GM19025 (cell line): ENCODE measurements at regions not wholly inside any gene's neighbourhood (a gene's known extent, or its start where the extent isn't known, plus 50 kb on each side); places are given as distances from the start of the nearest gene placed in this dataset.

Source experiments
- ATAC-seq: cut with Tn5 transposase; IDR thresholded peaks from one replicate; pipeline ENCODE4 v1.9.1; 2021; ENCODE audit warnings: mild to moderate bottlenecking, low read depth, moderate library complexity; ENCODE audit not compliant: unreplicated experiment

DNA sequence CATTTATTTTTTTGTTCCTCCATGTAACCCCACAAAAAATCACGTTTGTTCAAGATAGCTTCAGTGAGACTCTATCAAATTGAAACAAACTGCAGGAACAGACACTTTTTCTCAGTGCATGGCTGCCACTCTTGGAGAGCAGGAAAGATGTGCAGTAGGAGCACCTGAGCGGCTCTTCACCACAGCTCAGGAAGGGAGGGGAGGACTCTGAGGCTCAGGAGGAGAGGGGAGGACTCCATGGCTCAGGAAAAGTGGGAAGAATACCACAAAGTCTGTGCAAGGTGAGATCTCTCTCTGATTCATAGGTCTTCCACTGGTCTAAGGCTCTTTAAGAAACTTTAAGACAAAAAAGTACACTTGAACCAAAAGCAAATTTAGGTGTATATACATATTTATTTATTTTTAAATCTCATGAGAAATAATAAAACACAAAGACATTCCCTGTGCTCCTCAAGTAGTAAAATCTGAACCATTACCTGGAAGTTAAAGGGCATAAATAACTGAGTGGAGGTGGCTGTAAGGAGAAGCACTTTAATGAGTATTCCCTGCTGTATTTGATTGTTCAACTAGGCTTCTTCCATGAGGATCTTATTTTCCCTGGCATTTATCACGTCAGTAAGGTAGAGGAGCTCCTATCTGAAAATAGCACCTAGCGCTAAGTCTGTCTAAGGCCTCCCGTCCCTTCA, 69.2 kb upstream of the CCN6 start:
- no peak for ATAC-seq

DNA sequence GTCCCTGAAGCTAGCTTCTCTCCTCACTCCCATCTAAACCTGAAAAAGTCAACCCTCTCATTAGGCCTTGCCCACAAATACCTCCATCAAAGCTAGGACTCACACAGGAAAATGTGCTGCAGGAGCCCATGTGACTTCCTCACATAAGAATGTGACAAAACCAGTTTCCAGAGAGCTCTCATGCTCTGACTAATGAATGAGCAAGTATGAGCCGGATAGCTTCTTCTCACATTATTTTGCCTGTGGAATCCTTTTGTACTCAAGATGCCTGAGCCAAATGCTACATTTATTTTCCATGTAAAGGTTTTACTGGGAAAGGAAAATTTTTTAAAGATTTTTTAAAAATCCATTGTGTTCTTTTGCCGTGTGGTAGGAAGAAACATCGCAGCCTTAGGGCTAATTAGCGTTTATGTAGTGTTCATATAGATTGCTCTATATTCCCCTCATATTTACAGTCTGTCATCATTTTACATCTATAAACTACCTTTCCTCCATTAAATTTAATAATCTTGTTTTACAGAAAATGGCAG, 68.6 kb upstream of the CCN6 start:
- ATAC-seq = no peak

DNA sequence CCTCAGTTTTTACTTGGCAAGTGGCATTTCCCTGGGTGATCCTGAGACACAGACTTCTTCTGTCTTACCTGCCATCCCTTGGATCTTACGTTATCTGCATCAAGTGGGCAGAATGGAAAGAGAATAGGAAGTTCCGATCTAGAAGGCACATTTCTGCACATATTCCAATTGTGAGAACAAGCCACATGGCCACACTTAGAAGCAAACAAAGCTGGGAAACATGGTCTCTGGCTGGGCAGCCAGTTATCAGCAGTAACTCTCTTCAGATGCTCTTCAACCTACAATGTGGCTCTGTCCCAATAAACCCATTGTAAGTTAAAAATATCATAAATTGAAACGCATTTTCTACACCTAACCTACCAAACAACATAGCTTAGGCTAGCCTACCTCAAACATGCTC, 67.3 kb upstream of the CCN6 start:
- ATAC-seq = no peak

DNA sequence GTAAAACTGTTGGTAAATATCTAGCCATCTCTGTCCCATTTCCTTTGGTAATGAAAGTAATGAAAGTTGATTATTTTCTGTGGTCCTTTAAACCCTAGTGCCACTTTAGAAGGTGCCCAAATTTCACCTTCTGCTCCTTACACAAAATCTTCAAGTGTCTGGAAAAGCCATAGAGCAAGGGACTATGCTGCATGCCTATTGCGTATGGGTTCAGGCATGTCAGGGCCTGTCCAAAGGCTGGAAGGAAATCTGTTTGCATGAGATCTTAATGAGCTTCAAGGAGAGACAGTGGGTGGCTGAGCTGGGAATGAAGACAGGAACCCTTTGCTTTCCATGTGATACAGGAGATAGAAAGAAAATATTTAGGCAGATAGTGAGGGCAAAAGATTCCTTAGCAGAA, 66.6 kb upstream of the CCN6 start:
- ATAC-seq = no peak

DNA sequence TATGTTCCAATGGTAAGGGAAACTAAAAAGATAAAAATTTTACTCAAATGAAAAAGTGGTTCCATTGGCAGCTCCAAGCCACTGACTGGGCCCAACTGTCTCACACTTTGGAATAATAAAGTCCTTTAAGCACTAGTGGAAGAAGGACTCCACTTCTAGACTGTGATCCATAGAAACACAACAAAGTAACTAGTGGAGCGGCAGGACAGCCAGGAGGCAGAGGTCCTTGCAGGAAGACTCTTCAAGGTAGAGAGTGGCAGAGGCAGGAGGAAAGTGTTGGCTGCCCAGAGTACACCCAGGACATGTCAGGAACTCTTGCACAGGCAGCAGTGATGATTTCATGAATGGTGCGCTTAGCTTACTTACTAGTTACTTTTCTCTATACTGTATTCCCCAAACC, 65.0 kb upstream of the CCN6 start:
- ATAC-seq = no peak

DNA sequence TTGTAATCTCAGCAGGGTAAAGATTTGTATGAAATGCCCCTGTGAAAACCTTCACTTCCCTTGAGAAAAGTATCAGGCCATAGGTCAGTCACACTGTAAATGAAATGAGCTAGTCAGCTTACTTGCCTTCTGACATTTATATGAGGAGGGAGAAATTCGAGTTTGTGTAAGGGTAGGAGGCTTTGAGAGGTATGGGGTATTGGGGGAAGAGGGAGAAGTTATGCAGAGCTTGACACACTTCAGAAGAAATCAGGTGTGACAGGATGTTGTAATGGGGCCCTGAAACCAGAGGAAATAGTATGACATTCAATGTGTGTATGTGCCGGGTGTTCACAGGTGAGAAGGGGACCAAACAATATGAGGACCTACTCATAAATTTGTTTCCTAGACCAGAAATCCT, 64.2 kb upstream of the CCN6 start:
- ATAC-seq = no peak

DNA sequence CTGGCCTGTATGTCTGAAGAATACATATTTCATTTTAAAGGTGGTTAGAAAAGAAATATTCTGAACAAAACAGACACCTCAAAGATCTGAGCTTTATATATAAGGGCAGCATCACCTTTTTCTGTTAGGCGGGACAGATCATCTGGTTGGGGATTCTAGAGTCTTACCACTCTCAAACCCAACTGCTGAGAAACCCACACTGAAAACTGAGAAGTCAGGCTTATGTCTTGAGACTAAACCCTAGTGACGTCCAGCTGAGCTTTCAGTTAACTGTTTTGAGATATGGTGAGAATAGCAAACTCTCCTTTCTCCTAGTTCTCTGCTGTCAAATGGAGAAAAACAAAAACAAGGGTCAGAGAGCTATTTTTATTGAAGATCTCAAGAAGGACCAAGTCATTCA, 63.7 kb upstream of the CCN6 start:
- no peak for ATAC-seq

DNA sequence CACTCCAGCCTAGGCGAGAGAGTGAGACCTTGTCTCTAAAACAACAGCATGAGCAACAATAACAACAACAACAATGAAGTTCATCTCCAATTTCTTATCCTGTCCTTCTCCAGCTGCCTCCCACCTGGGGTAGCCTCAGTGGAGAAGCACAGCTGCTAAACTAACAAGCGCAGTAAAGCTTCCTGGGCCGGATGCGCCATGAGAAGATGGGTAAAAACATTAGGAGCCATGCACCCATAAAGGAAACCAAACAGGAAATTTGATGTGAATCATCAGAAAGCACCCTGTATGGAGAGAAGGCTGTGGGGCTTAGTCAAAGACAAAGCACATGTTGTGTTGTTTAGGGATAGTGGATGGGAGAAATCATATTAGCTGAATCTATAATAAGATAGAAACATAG, 61.1 kb upstream of the CCN6 start:
- peak; percentile 43 for ATAC-seq

DNA sequence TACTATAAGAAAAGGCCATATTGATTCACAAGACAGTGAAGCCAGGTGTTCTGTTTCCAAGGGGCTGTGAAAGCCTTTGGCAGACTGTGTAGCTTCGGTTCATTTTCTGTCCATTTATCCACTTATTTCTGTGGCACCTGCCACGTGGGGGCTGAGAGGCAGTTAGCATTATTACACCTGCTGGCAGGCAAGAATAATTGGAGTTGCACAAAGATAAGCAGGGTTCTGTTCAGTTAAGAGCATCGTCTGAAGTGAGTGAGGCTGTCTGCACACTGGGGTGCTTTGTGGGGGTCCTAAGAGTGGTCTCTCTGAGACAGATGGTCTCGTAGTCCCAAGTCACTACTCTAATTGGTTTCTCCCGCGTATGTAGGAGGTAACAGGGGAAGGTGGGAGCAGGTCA, 60.6 kb upstream of the CCN6 start:
- ATAC-seq = no peak

DNA sequence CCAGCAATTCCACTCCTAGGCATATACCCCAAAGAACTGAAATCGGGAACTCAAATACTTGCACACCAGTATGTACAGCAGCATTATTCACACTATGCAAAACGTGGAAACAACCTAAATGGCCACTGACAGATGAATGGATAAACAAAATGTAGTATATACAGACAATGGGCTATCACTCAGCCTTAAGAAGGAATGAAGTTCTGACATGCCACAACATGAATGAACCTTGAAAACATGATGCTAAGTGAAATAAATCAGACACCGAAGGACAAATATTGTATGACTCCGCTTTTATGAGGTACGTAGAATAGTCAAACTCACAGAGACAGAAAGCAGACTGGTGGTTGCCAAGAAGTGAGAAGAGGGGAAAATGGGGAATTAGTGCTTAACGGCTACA, 59.1 kb upstream of the CCN6 start:
- no peak for ATAC-seq

DNA sequence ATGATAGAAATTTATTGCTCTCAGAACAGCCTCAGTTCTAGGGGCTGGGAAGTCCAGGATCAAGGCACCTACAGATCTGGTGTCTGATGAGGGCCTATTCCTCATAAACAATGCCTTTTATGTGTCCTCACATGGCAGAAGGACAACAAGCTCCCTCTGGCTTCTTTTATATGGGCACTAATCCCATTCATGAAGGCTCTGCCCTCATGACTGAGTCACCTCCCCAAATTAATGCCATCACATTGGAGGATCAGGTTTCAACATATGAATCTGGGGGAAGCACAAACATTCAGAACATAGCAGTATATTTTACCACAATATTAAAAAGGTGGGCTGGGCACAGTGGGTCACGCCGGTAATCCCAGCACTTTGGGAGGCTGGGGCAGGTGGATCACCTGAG, 58.5 kb upstream of the CCN6 start:
- ATAC-seq = no peak

DNA sequence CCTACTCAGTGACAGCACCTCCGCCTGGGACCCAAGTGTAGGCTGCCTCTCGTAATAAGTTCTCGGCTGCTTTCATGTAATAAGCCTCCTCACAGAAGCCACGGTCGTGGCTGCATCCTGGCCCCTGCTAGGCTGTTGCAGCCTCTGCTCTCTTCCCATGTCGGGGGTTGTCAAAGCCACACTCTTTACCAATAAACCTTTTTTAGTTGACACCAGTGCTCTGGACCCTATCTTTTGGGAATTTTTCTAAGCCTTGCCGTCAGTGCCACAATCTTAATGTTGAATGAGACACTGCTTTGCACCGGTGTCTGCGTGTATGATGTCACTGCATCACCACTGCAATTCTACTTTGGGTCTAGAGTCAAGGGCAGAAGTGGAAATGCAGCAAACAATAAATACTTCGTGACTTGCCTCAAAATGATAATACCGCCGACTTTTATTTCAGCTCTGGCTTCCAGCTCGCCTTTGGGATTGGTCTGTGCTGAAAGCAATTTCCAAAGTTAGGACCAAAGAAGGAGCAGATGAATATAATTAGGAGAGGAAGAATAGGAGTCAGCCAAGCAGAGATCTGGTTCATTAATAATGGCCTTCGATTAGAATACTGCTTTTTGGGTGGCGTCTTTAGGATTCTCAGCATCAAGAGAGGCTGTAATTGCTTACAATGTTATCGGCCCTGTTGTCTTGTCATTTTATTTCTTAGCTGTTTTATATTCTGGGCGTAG, 57.6 kb upstream of the CCN6 start:
- ATAC-seq = no peak

DNA sequence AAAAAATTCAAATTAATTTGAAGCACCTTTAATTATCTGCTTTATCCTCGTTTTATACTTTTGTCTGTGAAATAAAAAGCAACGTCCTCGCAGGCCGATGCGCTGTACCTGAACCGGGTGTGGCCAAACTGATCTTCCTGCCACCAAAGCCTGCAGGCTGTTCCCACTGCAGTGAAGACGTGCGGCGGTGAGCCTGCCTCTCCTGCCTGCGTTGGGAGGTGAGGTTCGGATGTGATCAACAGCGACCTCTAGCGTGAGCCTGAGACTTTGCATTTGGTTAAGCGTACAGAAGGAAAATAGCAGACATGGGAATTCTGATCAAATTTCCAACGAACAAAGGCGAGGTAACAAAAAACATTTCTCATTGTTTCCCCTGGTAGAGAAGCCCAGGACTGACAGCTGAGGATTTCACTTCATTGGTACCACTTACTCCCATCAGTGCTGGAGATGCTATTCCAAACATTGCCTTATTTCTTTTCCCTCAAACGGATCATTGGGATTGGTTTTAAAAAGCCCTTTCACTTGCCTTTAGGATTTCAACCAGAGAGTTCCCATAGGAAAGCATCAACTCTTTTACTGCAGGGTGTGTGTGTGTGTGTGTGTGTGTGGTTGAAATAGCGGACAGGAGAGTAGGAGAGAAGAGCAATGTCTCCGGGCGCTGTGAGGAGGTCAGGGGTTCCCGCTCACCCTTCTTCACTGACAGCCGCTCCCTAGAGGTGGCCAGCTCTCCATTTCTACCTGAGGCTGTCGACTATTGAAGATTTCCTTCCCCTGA, 56.6 kb upstream of the CCN6 start:
- peak; percentile 48 for ATAC-seq

DNA sequence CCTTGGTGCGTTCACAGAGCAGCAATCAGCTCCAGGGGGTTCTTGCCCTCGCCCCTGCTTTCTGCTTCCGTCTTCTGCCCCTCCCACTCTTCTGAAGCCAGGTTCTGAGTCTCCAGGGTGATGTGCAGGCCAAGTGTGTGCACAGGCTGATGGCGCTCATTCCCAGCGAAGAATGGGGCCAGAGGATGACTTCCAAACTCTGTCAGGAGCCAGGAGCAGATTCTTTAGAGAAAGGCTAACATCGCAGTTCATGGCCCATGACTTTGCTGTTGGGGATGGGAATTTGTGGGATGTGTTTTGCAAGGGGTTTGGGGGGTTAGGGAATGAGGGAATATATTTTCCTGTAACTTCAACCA, 56.1 kb upstream of the CCN6 start:
- no peak for ATAC-seq

DNA sequence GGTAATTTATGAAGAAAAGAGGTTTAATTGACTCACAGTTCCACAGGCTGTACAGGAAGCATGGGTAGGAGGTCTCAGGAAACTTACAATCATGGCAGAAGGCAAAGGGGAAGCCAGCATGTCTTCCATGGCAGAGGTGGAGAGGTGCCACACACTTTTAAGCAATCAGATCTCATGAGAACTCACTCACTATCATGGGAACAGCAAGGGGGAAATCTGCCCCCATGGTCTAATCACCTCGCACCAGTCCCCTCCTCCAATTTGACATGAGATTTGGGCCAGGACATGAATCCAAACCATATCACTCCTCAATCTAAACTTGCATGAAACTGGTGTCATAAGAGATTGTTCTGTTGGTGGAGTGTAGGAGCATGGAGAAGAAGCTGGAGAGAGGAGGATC, 51.6 kb upstream of the CCN6 start:
- no peak for ATAC-seq
